ENCODE measurements at regions not wholly inside any gene's neighbourhood (a gene's known extent, or its start where the extent isn't known, plus 50 kb on each side); places are given as distances from the start of the nearest gene placed in this dataset.

GRCh38 chr2:5915881-5916310 is 223.7 kb downstream of the SOX11 start:
- no peak for DNase-seq (ENCODE audit: low read depth)

GRCh38 chr2:5921081-5921642 is 229.0 kb downstream of the SOX11 start:
- no peak for DNase-seq (ENCODE audit: low read depth)

- DNase-seq (ENCODE audit: low read depth): no peak
Measured at GRCh38 chr2:5923957-5924945, 232.1 kb downstream of the SOX11 start.

- no peak for DNase-seq (ENCODE audit: low read depth)
Measured at GRCh38 chr2:5925604-5926003, 233.4 kb downstream of the SOX11 start.

GRCh38 chr2:5926871-5927512 is 234.8 kb downstream of the SOX11 start:
- DNase-seq (ENCODE audit: low read depth): no peak

- no peak for DNase-seq (ENCODE audit: low read depth)
Measured at GRCh38 chr2:5932556-5933469, 240.6 kb downstream of the SOX11 start.

GRCh38 chr2:5933669-5934068 is 241.5 kb downstream of the SOX11 start:
- no peak for DNase-seq (ENCODE audit: low read depth)

- no peak for DNase-seq (ENCODE audit: low read depth)
Measured at GRCh38 chr2:5937321-5937720, 245.1 kb downstream of the SOX11 start.

- DNase-seq (ENCODE audit: low read depth): no peak
Measured at GRCh38 chr2:5937851-5938565, 245.8 kb downstream of the SOX11 start.

- no peak for DNase-seq (ENCODE audit: low read depth)
Measured at GRCh38 chr2:5938566-5938896, 246.3 kb downstream of the SOX11 start.

- DNase-seq (ENCODE audit: low read depth): no peak
Measured at GRCh38 chr2:5939553-5939952, 247.4 kb downstream of the SOX11 start.

- DNase-seq (ENCODE audit: low read depth): no peak
Measured at GRCh38 chr2:5940596-5941535, 248.7 kb downstream of the SOX11 start.

- DNase-seq (ENCODE audit: low read depth): no peak
Measured at GRCh38 chr2:5942204-5942603, 250.0 kb downstream of the SOX11 start.

GRCh38 chr2:5945742-5946141 is 253.6 kb downstream of the SOX11 start:
- no peak for DNase-seq (ENCODE audit: low read depth)

GRCh38 chr2:5946225-5947115 is 254.3 kb downstream of the SOX11 start:
- no peak for DNase-seq (ENCODE audit: low read depth)

- DNase-seq (ENCODE audit: low read depth): no peak
Measured at GRCh38 chr2:5950736-5951135, 258.6 kb downstream of the SOX11 start.

GRCh38 chr2:5951471-5951870 is 259.3 kb downstream of the SOX11 start:
- DNase-seq (ENCODE audit: low read depth): no peak

- DNase-seq (ENCODE audit: low read depth): no peak
Measured at GRCh38 chr2:5953525-5953924, 261.3 kb downstream of the SOX11 start.

GRCh38 chr2:5954509-5954908 is 262.3 kb downstream of the SOX11 start:
- no peak for DNase-seq (ENCODE audit: low read depth)
